ENCODE measurements at regions not wholly inside any gene's neighbourhood (a gene's known extent, or its start where the extent isn't known, plus 50 kb on each side); places are given as distances from the start of the nearest gene placed in this dataset.
"Not testable (repeated sequence)": the region's sequence is repeated elsewhere in the genome, so short reads cannot be mapped to it uniquely, and the experiment has no call there.

GRCh38 chr9:85199866-85200495 lies 530.5 kb downstream of the NTRK2 start:
- no peak for DNase-seq

- DNase-seq: no peak
These were observed 523.2 kb downstream of the NTRK2 start for GRCh38 chr9:85192750-85193149.

DNA sequence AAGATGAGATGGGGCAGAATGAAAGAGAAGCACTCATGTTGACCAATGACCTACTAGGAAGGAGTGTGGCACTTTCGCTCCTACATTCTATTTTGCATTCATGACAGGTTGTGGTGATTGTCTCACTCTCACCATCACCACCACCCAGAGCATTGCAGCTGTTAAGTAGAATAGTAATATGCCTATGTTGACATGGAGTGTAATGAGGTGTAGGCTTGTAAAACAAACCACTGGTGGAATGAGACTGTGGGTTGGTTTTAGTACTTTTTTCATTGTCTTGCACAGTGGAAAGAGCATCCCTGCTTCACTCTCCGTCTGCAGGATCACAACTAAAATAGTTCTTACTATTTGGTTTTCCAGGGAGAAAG lies 516.7 kb downstream of the NTRK2 start:
- no peak for DNase-seq

GRCh38 chr9:85185486-85186217 lies 516.1 kb downstream of the NTRK2 start:
- DNase-seq: no peak

DNA sequence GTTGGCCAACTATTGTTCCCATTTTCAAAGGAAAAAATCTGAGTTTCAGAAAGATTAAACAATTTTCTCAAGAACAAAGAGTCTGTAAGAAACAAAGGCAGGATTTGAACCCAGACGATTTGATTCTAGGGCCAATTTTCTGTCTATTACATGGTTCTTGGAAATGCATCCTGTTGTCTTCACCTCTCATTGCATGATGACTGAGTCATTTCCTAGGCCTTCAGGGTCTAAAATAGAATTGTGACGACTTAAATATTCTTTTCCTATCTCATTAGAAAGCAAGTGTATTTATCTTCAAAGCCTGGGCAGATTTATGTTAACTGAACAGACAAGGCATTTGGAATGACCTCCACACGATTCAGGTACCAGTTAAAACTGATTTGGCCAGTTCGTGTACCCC lies 512.9 kb downstream of the NTRK2 start:
- DNase-seq: no peak

GRCh38 chr9:85178474-85178873 lies 508.9 kb downstream of the NTRK2 start:
- no peak for DNase-seq

GRCh38 chr9:85173967-85174366 lies 504.4 kb downstream of the NTRK2 start:
- no peak for DNase-seq

DNA sequence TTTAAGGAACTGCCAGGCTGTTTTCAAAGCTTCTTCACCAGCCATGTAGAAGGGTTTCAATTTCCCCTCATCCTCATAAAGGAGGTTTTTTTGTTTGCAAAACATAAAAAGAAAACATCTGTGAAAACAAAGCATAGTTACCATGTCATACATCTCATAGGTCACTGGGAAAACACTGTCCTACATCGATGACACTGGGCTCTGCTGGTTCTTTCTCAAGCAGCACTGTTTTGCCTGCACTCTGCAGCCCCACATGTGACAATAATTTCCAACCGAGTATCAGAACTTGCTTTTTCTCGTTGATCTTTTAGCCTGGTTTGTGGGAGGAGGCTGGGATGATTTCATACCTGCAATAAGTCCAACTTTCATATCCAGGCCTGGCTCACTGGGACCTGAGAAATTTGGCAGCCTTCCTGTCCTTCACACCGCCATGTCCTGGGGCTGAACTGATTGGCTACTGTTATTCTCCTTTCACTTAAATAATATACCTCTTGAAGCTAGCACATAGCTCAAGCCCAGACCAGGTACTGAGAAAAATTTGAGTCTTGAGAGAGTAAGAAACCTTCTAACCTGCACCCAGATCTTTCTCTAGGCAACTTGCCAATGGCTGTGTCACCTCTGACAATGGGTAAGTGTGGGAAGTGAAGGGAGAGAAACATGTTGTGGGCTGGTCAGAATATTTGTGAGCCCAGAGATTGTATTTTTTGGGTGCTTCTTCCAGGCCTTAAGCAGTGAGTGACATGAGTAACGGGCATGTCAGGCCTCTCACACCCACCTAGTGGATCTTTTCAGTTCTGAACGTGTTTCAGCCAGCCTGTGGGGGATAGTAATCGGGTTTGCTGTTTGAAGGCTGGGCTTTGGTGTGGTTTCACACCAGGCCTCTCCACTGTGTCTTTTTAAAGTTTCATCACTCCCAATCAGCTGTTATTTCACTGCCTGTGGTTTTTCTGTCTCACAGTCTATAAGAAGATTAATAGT lies 502.8 kb downstream of the NTRK2 start:
- no peak for DNase-seq

DNA sequence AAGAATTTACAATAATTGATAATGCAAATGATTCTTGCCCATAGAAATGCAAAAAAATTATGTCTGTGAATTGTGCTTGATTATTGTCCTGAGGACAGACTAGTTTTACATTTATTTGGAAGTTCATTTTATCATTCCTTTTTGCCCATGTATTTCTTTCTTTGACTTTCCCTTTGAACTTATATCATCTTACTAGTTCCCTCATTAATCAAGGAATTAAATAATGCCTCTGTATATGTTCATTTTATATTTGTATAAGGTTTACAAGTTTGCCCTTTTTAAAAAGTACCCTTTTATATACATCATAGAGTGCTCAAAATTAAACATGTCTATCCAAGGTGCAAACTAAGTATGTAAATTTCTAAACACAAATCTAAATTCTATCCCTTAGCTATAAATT lies 501.6 kb downstream of the NTRK2 start:
- DNase-seq: no peak

DNA sequence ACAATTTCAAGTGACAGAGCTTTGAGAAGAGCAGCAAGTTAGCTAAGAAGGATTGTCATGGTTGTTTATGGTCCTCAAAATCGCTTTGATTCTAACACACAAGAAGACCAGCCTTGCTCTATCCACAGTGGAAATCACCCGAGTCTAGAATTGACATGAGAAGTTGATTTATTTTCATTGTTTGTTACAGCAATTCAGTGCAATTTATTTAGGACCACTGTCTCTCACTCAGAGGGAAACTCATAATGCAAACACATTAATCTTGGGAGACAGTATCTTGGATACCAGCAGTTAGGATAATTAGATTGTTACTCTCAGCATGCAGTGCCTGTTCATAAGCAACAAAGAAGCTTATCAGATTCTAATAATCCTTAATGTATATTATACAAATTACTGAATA lies 498.9 kb downstream of the NTRK2 start:
- no peak for DNase-seq

DNA sequence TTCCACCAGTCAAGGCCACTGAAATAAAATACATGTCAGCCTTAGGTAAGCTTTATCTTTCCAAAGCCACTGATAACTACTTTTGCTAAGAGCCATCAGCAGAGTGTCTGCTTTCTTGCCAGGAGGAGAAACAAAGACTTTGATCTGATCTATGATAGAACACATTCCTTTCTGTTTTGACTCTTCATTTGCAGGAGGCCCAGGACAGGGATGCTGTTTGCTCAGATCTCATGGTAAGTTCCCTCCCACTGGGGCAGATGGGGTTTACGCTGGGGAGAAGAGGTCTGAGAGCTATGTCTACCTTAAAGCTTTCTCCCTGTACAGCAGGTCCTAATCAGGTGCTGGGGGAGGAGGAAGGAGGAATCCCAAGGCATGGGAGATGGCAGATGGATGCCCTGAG lies 497.6 kb downstream of the NTRK2 start:
- no peak for DNase-seq

GRCh38 chr9:85163825-85164224 lies 494.3 kb downstream of the NTRK2 start:
- DNase-seq: no peak

DNA sequence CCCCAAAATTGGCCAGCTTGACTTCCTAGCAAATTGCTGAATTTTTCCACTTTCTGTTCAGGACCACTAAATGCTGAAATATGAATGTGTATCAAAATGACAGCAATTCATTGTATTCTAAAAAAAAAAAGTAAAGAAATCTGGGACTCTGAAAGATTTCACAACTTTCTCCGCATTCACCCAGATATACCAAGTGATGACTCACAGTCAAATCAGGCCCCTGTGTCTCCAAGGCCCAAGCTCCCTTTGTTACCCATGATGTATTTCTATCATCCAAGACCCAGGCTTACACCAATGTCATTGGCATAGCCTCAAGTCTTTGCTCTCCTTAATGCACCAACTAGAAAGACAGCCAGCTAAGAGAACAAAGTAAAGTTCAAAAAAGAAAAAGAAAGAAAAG lies 493.9 kb downstream of the NTRK2 start:
- DNase-seq: no peak

- DNase-seq: no peak
These were observed 493.3 kb downstream of the NTRK2 start for GRCh38 chr9:85162822-85163221.

- DNase-seq: not testable (repeated sequence)
These were observed 491.4 kb downstream of the NTRK2 start for GRCh38 chr9:85160944-85161343.

GRCh38 chr9:85158512-85158911 lies 489.0 kb downstream of the NTRK2 start:
- no peak for DNase-seq

- no peak for DNase-seq
These were observed 488.2 kb downstream of the NTRK2 start for GRCh38 chr9:85157772-85158171.

DNA sequence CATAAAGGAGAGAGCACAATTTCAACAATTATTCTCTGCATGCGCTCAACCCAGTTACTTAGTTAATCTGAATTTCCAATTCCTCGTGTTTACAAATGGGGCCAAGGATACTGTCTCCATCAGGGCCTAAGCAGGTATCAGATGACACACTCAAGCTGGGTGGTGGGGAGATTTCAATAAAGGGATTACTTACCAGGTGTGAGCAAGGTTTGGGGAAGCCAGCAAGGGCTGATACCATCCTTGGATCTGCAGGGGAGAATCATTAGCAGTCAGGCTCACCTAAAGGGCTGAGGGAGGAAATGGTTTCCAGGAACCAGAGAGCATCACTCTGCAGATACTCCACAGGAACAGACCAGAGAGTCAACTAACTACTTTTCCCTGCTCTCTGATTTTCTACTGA lies 487.1 kb downstream of the NTRK2 start:
- no peak for DNase-seq

GRCh38 chr9:85155352-85155751 lies 485.8 kb downstream of the NTRK2 start:
- no peak for DNase-seq

GRCh38 chr9:85151741-85152140 lies 482.2 kb downstream of the NTRK2 start:
- no peak for DNase-seq

GRCh38 chr9:85151162-85151561 lies 481.6 kb downstream of the NTRK2 start:
- no peak for DNase-seq

GRCh38 chr9:85147046-85147640 lies 477.6 kb downstream of the NTRK2 start:
- DNase-seq: no peak

GRCh38 chr9:85142968-85143367 lies 473.4 kb downstream of the NTRK2 start:
- no peak for DNase-seq
